Activated CD8-positive, alpha-beta memory T cell treated with anti-CD3 and anti-CD28 coated beads for 4 hours (primary cell): ENCODE measurements at regions not wholly inside any gene's neighbourhood (a gene's known extent, or its start where the extent isn't known, plus 50 kb on each side); places are given as distances from the start of the nearest gene placed in this dataset.
"Not testable (repeated sequence)": the region's sequence is repeated elsewhere in the genome, so short reads cannot be mapped to it uniquely, and the experiment has no call there.

Experiments
- DNase-seq, 2 donors: peaks; one replicate each; pipeline ENCODE4 v3.0.0-alpha.2; 2020; ENCODE audit warnings: low read depth in 2 of 2

DNA sequence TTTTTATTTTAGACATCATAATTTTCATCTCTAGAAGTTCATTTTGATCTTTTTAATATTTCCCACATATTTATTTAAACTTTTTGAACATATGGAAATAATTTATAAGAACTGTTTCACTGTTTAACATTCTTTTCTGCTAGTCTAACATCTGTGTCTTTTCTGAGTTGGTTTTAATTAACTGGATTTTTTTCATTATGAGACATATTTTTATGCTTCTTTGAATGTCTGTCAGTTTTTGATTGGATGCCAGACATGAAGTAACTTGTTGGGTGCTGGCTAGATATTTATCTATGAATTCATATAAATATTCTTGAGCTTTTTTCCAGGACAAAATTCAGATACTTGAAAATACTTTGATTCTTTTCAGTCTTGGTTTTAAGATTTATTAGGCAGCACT, 317.8 kb upstream of the NCAM1 start:
- no peak for DNase-seq

DNA sequence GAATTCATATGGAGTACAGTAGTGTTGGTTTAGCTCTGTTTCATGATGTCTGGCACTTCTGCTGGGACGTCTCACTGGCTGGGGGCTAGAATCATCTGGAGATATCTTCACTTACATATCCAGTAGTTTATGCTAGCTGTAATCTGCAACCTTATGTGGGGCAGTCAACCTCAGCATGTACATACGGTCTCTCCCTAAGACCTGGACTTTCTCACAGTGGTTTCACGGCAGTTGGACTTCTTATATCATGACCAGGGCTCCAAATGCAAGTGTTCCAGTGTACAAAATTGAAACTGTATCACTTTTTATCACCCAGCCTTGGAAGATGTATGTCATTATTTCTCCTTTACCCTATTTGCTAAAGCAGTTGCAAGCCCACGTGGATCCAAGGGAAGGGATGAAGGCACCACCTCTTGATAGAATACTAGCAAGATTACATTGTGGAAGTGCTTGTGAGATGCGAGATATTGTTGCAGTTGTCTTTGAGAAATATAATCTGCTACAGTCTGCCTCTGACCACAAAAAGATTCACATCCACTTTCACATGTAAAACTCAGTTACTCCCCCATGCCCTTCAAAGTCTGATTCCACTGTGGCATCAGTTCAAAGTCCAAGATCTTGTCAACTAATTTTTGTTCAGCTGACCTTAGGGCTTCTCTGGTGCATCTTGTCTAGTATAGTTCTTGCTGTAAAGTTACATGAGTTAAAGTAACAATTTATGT, 316.6 kb upstream of the NCAM1 start:
- DNase-seq, result no peak

DNA sequence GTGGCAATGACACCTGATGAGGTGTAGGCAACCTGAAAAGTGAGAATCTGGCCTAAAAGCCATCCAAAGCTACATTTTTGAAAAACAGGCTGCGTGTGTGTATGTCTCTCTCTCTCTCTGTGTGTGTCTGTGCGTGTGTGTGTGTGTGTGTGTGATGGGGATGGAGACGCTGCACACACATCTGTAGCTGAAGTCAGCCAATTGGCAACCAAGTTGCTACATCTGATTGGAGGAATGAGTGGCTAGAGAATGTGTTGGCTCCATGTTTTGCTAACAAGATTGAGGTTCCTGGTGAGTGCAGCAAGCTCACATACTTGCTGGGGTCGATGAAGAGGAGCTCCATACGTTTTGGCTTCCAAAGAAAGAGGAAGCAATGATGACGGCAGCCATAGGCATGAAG, 311.4 kb upstream of the NCAM1 start:
- DNase-seq, result no peak

DNA sequence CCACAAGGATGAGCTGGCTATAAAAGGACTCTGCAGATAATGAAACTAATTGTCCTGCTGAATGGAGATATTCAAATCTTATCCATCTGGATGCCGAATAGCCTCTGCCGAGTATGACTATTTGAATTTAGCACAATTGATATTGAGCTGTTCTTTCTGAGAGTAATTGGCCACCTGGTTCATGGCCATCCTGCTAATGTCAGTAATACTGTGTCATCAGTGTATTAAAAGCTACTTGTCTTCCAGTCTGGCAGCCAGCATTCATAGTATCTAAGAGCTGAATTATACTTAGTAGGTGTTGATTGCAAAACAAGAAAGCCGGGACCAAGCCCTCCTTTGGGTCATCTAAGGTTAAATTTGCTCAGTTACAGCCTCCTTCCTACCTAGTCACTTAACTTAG, 310.7 kb upstream of the NCAM1 start:
- DNase-seq, result no peak

DNA sequence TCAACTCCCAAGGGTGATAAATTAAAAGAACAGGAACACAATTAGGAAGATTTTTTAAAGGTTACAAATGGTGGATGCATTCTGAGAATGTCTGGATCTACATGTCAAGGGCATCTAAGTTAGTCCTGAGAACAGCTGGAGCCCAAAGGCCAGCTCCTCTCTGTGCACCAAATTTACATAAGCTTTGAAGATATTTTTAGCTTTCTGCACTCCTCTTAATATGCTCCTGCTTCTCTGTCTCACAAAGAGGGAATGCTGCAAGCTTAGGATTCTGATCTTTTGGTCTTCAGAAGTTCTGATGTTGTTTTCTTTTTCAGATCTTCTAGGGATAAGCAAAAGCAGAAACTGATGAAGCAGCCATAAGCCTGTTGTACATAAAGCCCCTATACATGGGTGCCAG, 309.8 kb upstream of the NCAM1 start:
- no peak for DNase-seq

DNA sequence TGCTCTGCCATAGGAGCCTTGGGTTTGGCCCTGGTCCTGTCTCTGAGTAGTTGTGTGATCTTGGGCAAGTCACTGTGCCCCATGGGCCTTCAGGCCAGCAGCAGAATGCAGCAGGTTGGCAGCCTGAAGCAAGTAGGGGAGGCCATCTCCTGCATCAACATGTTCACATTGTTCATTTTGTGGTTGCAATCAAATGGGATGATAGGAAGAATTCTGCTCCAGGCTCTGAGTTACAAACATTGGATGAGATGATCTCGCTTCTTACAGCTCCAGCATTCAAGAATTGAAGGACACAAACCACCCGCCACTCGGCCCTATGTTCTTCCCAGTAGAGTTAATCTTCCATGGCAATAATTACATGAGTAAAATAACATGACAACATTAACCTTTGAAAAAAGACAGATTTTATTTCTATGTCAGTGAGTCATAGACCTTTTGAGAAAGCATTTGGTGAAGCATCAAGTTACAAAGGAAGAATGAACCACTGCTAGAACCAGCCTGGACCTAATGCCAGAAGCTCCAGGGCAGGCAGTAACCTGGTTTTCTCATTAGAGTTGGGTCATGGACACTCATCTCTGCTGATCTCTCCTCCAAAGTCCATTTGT, 308.3 kb upstream of the NCAM1 start:
- no peak for DNase-seq

DNA sequence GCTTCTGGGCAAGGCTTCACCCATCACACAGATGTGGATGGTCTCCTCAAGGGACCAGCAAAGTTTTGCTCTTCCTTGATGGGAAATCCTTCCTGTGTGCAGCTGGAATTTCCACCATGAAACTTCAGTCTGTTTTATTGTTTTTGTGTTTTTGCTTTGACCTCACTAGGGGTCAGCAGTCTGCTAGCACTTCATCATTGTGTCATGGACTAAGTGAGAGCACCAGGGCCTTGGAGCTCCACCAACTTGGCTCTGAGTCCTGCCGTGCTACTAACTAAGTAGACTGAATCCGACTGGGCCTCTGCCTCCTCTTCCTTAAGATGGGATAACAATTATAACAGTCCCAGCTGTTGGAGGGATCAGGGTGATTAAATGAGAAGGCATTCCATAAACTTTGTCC, 305.8 kb upstream of the NCAM1 start:
- DNase-seq, result no peak

DNA sequence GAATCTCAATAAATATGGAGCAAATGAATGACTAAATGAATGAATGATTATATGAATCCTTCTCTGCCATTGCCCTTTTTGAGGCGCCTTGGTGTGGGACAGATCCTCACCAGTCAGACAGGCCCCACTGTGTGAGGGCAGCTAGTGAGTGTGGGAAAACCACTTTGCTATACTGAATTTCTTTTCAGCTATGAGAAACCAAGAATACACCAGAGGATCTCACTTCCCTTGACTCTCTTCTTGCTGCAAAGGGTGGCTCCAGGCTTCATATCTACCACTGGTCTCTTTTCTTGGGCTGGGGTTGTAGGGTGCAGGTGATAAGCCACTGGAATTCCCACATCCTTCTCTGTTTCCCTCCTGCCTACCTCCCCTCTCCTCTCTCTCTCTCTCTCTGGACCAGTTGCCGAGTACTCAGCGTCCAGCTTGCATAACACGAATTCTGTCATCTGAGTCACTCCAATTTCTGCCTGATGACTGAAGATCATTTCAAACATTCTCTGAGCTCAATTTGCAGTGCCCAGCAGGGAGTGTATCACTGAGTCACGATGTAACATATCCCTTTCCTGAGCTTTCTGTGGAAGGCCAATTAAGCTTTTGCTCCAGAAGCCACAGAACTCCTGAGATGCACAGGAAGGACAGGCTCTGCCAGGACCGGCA, 304.3 kb upstream of the NCAM1 start:
- DNase-seq, result no peak

DNA sequence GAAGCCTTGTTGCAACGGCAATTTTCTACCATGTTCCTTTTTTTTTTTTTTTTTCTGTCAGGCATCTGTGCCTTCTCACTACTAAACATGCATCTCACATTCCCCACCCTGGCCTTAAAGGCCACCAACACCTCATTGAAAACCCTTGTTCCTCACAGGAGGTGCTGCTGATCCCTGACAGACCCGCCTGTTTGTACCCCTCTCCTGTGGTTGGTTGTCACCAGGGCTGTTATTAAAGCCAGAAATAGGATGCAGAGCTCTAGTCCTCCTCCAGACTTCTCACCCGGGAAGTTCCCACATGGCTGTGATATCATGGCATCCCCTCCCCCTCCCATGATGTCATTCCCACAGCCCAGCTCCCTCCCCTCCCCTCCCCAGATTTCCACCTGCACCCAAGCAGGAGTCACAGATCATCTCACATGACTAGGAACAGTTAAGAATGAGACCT, 302.8 kb upstream of the NCAM1 start:
- no peak for DNase-seq

DNA sequence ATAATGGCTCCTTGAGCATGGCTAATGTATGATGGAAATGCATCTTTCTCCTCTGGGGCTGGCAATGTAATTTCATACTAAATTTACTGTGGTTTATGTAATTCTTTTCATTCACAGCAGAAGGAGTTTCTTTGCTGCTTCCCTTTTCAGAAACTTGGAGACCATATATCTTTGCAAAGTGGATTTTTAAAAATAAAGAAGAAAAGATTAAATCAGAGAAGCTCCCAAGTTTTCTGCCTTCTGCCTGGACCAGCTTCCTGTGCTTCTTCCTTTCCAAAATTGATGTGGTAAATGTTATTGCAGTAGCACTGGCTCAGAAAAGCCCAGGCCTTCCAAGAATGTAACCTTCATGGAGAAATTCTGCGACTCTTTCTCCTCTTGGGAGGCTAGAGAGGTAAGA, 300.1 kb upstream of the NCAM1 start:
- DNase-seq, result no peak

DNA sequence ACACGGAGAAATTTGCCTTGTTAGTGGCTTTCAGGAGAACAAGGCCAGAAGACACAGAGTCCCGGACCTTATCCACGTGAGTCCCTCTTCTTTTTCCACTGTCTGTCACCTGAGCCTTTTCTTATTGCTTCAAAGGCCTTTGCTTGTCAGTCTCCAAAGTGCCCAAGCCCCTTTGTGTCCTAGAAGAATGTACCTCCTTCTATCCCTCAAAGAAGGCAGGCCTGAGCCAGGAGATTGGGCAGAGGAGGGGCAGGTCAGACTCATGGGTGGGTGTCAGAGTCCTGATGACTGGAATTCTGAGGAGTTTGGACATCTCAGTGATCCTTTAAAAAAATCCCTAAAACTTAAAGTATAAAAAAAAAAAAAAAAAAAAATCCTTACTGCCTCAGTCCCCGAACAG, 299.6 kb upstream of the NCAM1 start:
- no peak for DNase-seq

DNA sequence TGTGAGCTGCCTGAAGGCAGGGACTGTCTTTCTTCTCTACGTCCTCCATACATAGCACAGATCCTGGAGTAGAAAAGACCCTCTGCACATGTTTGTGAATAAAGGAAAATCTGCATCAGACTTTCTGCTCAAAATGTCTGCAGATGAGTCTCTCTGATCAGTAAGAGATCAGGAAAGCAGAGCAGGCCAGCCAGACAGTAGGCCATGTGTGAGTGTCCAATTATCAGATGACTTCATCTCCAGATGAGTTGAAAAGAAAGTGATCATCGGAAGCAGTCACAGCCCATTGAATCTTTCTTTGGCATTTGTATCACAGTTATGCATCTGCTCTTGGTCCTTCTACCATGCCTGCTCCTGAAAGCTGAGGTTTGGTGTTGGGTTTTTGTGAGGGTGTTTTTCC, 298.7 kb upstream of the NCAM1 start:
- DNase-seq, result no peak

DNA sequence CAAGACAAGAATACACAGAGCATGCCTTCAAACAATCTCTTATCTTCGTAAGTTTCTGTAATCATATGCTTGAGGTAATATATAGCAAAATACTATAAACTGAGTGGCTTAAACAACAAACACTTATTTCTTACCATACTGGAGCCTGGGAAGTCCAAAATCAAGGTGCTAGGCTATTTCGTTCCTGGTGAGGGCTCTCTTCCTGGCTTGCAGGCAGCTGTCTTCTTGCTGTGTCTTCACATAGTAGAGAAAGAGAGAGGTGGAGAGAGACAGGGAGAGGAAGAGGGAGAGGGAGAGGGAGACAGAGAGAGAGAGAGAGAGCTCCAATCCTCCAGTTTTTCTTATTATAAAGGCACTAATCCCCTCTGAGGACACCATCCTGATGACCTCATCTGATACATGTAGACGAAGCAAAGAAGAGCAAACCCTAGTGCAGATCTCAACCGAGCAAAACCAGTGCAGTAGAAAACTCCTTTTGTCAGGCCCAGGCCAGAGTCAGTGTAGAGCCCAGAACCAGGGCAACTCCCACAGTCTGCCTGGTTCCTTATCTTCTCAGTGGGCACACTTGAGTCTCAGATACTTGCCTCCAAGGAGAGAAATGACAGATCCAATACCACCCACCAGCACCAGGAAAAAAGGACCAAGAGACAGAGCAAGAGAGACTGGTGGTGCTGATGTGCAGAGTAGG, 297.1 kb upstream of the NCAM1 start:
- DNase-seq, result no peak

DNA sequence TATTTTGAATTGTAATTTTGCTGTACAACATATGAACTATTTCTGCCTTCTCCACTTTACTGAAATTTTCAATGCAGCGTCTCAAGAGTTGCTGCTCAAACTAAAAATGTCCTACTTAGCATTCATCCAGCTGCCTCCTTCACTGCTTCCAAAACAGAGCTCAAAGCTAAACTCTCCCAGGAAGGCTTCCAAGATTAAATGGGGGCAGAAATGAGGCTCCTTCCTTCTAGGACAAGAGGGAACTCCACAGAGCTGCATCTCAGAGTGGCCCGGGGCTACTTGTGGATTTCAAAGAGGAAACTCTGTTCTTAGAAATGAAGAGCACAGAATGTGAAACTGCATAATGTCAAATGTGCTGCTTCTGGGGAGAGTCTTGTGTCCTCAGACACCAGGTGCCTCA, 295.9 kb upstream of the NCAM1 start:
- DNase-seq, result no peak

DNA sequence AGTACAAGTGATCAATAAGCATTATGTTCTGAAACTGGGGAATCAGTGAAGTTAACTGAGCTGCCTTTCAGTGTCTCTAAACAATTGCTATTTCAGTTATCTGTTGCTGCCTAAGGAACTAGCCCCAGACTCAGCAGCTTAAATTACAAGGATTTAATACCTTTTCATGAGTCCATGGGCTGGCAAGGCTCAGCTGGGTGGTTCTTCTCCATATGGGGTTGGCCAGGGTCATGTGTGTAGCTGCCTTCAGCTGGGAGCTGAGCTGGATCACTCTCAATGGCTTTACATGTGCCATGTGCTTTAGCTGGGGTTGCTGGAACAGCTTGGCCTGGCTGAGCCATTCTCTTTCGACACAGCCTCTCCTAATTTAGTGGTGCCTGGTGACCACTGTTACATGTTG, 295.0 kb upstream of the NCAM1 start:
- DNase-seq, result no peak

DNA sequence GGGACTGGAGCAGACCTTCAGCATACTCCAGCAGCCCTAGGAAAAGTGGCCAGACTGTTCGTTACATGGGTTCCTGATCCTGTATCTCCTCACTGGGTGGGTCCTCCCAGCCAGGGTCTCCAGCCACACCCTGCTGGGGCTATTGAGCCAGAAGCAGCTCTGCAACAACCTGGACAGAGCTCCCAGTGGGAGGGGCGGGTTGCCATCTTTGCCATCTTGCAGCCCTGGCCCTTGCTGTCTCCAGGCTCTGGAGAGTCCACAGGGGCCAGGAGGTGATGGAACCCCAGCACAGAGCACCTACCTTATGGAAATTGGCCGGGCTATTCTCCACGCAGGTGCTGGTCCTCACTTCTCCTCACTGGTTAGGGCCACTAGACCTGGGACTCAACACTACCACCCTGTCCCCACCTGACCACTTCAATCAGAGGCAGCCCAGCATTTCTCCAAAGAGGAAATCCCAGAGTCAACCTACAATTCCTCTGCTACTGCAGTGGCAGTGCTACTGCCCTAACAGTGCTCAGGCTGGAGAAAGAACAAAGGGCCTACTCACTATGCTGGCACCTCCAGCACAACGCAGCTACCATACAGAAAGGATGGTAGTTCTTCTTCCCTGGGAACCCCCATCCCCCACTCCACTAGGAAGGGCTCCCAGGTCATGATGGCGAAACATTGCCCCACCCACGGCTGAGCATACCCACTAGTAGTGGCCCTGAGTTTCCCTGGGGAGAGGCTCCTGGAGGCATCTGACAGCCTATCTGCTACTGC, 290.2 kb upstream of the NCAM1 start:
- DNase-seq, result no peak

DNA sequence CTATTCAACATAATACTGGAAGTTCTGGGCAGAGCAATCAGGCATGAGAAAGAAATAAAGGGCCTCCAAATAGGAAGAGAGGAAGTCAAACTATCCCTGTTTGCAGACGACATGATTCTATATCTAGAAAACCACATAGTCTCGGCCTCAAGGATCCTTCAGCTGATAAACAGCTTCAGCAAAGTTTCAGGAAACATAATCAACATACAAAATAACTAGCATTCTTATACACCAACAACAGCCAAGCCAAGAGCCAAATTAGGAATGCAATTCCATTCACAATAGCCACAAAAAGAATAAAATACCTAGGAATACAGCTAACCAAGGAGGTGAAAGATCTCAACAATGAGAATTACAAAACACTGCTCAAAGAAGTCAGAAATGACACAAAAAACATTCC, 287.8 kb upstream of the NCAM1 start:
- not testable (repeated sequence) for DNase-seq

DNA sequence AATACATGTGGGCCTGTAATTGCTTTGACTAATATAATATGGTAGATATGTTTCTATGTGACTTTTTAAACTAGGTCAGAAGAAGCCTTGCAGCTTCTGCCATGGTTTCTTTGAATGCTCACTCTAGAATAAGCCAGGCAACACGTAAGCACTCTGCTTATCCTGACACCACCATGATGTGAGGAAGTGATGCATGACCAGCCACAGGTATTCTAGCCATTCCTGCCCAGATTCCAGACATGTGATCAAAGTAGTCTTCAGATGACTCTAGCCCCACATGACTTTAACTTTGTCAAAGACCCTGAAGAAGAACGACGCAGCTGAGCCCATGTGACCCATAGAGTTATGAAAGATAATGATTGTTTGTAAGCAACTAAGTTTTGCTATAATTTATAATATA, 276.1 kb upstream of the NCAM1 start:
- DNase-seq, result no peak

DNA sequence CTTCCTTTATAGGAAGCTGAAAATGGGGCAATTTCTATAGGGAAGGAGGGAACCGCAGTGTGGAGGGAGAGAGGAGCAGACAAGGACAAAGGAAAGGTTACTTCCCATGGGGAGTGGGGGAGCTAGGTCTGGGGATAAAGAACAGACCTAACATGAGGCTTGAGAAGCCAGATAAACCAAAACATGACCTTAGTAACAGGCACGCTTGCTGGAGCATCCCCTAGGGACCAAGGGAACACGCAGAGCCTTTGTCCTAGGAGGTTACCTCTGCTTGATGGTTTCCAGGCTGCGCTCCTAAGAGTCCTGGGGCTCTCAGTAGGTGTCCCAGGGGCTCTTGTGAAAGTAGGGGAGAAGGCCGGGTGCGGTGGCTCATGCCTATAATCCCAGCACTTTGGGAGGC, 271.4 kb upstream of the NCAM1 start:
- no peak for DNase-seq

DNA sequence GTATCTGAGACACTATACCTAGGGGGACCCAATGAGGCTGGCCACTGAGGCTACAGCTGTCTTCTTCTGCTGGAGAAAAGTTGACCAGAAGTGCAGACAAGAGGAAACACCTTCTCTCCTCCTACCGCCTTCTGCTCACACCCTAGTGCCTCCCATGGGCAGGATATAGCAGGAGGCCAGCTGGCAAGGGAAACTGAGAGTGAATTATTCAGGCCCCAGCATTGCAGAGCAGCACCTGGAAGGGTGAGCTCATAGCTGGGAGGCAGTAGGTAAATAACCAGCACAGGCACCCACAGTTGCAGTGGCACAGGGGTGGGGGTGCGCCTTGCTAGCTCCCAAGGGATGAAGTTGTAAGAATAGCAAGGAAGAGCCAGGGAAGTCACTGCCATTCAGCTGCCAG, 267.4 kb upstream of the NCAM1 start:
- no peak for DNase-seq

DNA sequence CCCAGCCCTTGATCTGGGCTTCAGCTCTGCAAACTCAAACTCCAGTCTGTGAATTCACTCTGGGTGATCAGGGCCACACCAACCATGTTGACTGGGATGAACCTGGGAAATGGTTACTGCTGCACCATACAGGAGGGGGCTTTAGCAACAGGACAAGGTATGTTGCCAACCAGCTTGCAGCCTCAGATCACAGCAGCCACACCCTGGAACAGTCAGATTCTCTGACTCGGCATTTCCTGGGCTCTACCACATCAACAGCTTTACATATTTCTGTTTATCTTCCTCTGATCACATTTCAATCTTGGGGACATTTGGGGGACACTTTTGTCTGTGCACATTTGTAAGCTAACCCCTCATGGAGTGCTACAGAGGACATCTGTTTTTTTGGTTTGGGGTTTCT, 267.0 kb upstream of the NCAM1 start:
- DNase-seq, result no peak

DNA sequence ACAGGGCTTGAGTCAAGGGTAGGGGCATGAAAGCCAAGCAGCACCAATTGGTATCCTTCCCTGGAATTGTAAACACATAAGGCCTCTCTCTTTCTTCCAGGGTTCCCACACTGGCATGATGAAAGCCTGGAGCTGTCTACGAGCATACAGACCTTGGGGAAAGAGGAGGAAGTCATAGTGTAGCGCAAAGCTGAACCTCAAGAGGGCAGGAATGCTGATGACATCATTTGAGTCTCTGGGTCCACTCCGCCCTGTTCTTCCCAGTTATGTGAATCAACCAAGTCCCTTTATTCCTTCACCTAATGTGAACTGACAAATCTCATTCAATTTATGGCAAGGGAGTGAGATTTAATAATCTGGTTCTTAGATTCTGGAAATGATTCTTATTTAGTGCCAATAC, 266.4 kb upstream of the NCAM1 start:
- no peak for DNase-seq
